ENCODE measurements at regions not wholly inside any gene's neighbourhood (a gene's known extent, or its start where the extent isn't known, plus 50 kb on each side); places are given as distances from the start of the nearest gene placed in this dataset.

DNA sequence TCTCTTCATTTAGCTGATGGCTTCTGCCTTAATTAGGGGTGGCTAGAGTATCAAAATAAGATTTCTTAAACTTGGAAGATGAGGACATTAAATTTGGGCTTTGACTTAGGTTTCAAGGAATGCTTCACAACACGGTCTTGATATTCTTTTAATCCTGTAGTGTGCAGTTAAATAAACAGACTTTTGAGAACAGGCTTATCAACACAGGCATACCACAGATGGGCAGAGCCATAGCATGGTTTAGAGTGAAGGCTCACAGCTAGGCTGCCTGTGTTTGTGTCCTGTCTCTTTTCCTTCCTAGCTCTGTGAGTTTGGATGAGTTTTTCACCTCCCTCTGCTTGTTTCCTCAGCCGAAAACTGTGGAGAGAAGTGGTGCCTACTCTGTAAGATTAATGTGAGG is 102.3 kb upstream of the IPO9 start:
- BruUV-seq (replicated peaks): no TSS peak
- CTCF ChIA-PET: interaction anchor here (0.6 to 1.5 kb wide), 2 partner anchors 13 to 274 kb away, joined by 3 to 4 read pairs; no protein-coding TSS in a partner anchor
- H3K4me1 Mint-ChIP-seq (ENCODE audit: low read depth, unreplicated experiment): no peaks in the 10 kb centered on the region
- intact Hi-C loops (cut with micrococcal nuclease; ENCODE audit: unreplicated experiment): no loop called here
- no peak for DNase-seq
- no peaks in the 10 kb centered on the region for H3K36me3 Mint-ChIP-seq (ENCODE audit: insufficient read depth, unreplicated experiment)
- no peaks in the 10 kb centered on the region for H3K9me3 Mint-ChIP-seq (ENCODE audit: low read depth, unreplicated experiment)
- H3K4me3 Mint-ChIP-seq (ENCODE audit: low read depth, unreplicated experiment): no peak overlapping the region
- H3K27ac Mint-ChIP-seq (ENCODE audit: unreplicated experiment): no peak overlapping the region
- no peak for TF ChIP-seq CTCF (IDR thresholded peaks at IDR 0.05; ENCODE audit: unreplicated experiment)
- H3K27me3 Mint-ChIP-seq (ENCODE audit: unreplicated experiment): no peaks in the 10 kb centered on the region

DNA sequence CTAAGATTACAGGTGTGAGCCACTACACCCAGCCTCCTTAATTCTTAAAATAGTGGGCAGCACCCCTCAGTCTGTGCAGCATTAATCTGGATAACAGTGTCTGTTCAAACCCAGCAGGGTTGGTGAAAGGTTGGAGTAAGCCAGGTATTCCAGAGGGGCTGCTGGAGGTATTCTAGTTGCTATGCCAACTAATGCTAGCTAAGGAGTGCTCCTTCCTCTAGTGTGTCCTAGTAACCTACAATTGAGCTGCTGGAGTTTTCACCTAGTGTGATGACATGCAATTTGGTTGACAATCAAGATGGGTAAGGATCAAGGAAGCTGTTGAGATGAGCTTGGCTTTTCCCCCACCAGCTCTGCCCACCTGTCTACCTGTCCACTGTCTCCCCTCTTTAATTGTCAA is 100.2 kb upstream of the IPO9 start:
- no peak overlapping the region for H3K4me3 Mint-ChIP-seq (ENCODE audit: low read depth, unreplicated experiment)
- no peaks in the 10 kb centered on the region for H3K36me3 Mint-ChIP-seq (ENCODE audit: insufficient read depth, unreplicated experiment)
- H3K27me3 Mint-ChIP-seq (ENCODE audit: unreplicated experiment): peaks cover 9% of the 10 kb centered on the region
- no peak for TF ChIP-seq CTCF (IDR thresholded peaks at IDR 0.05; ENCODE audit: unreplicated experiment)
- no peaks in the 10 kb centered on the region for H3K4me1 Mint-ChIP-seq (ENCODE audit: low read depth, unreplicated experiment)
- no peak overlapping the region for H3K27ac Mint-ChIP-seq (ENCODE audit: unreplicated experiment)
- H3K9me3 Mint-ChIP-seq (ENCODE audit: low read depth, unreplicated experiment): no peaks in the 10 kb centered on the region
- DNase-seq: no peak
- intact Hi-C loops (cut with micrococcal nuclease; ENCODE audit: unreplicated experiment): no loop called here
- CTCF ChIA-PET: interaction anchor here (1.0 kb wide), 2 partner anchors 9 to 11 kb away, joined by 3 read pairs; no protein-coding TSS in a partner anchor
- BruUV-seq (replicated peaks): no TSS peak

- H3K4me3 Mint-ChIP-seq (ENCODE audit: low read depth, unreplicated experiment): no peak overlapping the region
- no peak for DNase-seq
- no peak overlapping the region for H3K27ac Mint-ChIP-seq (ENCODE audit: unreplicated experiment)
- intact Hi-C loops (cut with micrococcal nuclease; ENCODE audit: unreplicated experiment): no loop called here
- TF ChIP-seq CTCF (IDR thresholded peaks at IDR 0.05; ENCODE audit: unreplicated experiment): no peak
- CTCF ChIA-PET: no interaction called here
- no peaks in the 10 kb centered on the region for H3K36me3 Mint-ChIP-seq (ENCODE audit: insufficient read depth, unreplicated experiment)
- peaks cover 15% of the 10 kb centered on the region for H3K27me3 Mint-ChIP-seq (ENCODE audit: unreplicated experiment)
- no peaks in the 10 kb centered on the region for H3K9me3 Mint-ChIP-seq (ENCODE audit: low read depth, unreplicated experiment)
- no TSS peak for BruUV-seq (replicated peaks)
- H3K4me1 Mint-ChIP-seq (ENCODE audit: low read depth, unreplicated experiment): no peaks in the 10 kb centered on the region
Measured at GRCh38 chr1:201729973-201730608, 98.9 kb upstream of the IPO9 start.

- Mint-ChIP-seq H3K4me3 (ENCODE audit: low read depth, unreplicated experiment) (no peak overlapping the region), H3K4me1 (ENCODE audit: low read depth, unreplicated experiment) (no peaks in the 10 kb centered on the region), H3K9me3 (ENCODE audit: low read depth, unreplicated experiment) (no peaks in the 10 kb centered on the region), H3K27ac (ENCODE audit: unreplicated experiment) (no peak overlapping the region), H3K27me3 (ENCODE audit: unreplicated experiment) (peaks cover 15% of the 10 kb centered on the region), H3K36me3 (ENCODE audit: insufficient read depth, unreplicated experiment) (no peaks in the 10 kb centered on the region)
- intact Hi-C loops (cut with micrococcal nuclease; ENCODE audit: unreplicated experiment): no loop called here
- DNase-seq: no peak
- TF ChIP-seq CTCF (IDR thresholded peaks at IDR 0.05; ENCODE audit: unreplicated experiment): no peak
- CTCF ChIA-PET: interaction anchor here (0.6 kb wide), 1 partner anchor 10 kb away, joined by 3 read pairs; no protein-coding TSS in a partner anchor
- BruUV-seq (replicated peaks): no TSS peak
Measured at GRCh38 chr1:201730611-201731010, 98.3 kb upstream of the IPO9 start.
